ENCODE measurements at regions not wholly inside any gene's neighbourhood (a gene's known extent, or its start where the extent isn't known, plus 50 kb on each side); places are given as distances from the start of the nearest gene placed in this dataset.
A peak's percentile ranks its signal among the peaks of the same experiment; 100 is the strongest.

DNA sequence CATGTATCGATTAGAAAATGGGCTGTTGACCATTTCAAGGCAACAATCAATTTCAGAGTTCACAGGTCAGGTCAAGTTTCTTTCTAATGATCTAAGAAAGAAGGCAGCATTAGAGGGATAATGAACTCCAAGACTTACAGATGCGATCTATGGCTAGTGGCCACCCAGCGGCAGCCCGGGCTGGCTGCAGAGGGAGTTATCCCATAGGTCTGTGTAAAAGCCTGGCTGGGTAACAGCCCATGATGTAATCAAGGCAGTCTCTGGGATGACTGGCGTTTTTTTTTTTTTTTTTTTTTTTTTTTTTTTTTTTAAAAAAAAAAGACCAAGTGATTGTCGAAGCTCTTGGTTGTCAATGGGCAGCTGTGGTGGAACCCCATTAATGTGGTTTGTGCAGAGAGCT is 171.1 kb upstream of the SKOR2 start:
- no peak for DNase-seq (ENCODE audit: low spot score)
- WGBS (ENCODE audit: low lambda C conversion rate), result 18% methylated on average over 6 of the region's 6 CpGs
- H3K27me3 ChIP-seq (ENCODE audit: control insufficient read depth in 1 of 2, insufficient read depth in 2 of 2, low read length in 2 of 2), result no peaks in the 10 kb centered on the region
- H3K9me3 ChIP-seq (ENCODE audit: low read length), result no peaks in the 10 kb centered on the region
- ChIA-PET CTCF (ENCODE audit: low intra/inter-chr PET ratio, low total read pairs) (no interaction called here), POLR2A (no interaction called here)
- H3K4me1 ChIP-seq (ENCODE audit: insufficient read depth, low read length), result no peaks in the 10 kb centered on the region
- H3K27ac ChIP-seq (ENCODE audit: extremely low read length, insufficient read depth, low read length), result no peak overlapping the region
- no peak overlapping the region for H3K4me2 ChIP-seq (ENCODE audit: low read depth, low read length)
- H4K20me1 ChIP-seq (ENCODE audit: insufficient read depth, low read length), result no peaks in the 10 kb centered on the region
- H3K36me3 ChIP-seq (replicated peaks in 1 of 2; ENCODE audit: control insufficient read depth in 1 of 2, insufficient read depth in 2 of 2, low read length in 2 of 2), result no peaks in the 10 kb centered on the region
- in situ Hi-C loops (cut with HindIII; ENCODE audit: extremely low pct_ligation_motif_present, low pct_unique_long_range_greater_than_20kb) (no loop called here), intact Hi-C loops (cut with micrococcal nuclease; ENCODE audit: unreplicated experiment) (no loop called here)
- H3K79me2 ChIP-seq (ENCODE audit: insufficient read depth, low read length), result no peaks in the 10 kb centered on the region
- ATAC-seq, result peak; percentile 62
- no peak overlapping the region for H3K9ac ChIP-seq (ENCODE audit: insufficient read depth, low read depth, low read length)
- FAIRE-seq, result no peak
- no TSS peak for BruUV-seq (replicated peaks)
- no peak overlapping the region for H3K4me3 ChIP-seq (replicated peaks in 1 of 3; ENCODE audit: insufficient read depth in 1 of 3, low read depth in 2 of 3, low read length in 3 of 3)
- H2AFZ ChIP-seq (ENCODE audit: low read length), result no peak overlapping the region
- no peak for TF ChIP-seq HNRNPK (IDR thresholded peaks at IDR 0.05; ENCODE audit: low read depth, low read length, poor library complexity, severe bottlenecking)
- no peak for TF ChIP-seq ZNF280B (CRISPR knock-in tag; IDR thresholded peaks at IDR 0.05; ENCODE audit: borderline replicate concordance)
- no peak for TF ChIP-seq TARDBP (CRISPR knock-in tag; IDR thresholded peaks at IDR 0.05)
- TF ChIP-seq PATZ1 (CRISPR knock-in tag; IDR thresholded peaks at IDR 0.05), result no peak
- TF ChIP-seq JDP2 (CRISPR knock-in tag; IDR thresholded peaks at IDR 0.05; ENCODE audit: borderline replicate concordance), result no peak
- no peak for TF ChIP-seq SIN3B (IDR thresholded peaks at IDR 0.05; ENCODE audit: low read length)
- no peak for TF ChIP-seq TBX3 (IDR thresholded peaks at IDR 0.05; ENCODE audit: borderline replicate concordance)
- no peak for TF ChIP-seq ZNF136 (CRISPR knock-in tag; IDR thresholded peaks at IDR 0.05; ENCODE audit: low read depth)
- no peak for TF ChIP-seq MYPOP (CRISPR knock-in tag; IDR thresholded peaks at IDR 0.05)
- no peak for TF ChIP-seq AGO1 (IDR thresholded peaks at IDR 0.05; ENCODE audit: low read depth, low read length, poor library complexity, severe bottlenecking)
- TF ChIP-seq ZNF260 (CRISPR knock-in tag; IDR thresholded peaks at IDR 0.05; ENCODE audit: borderline replicate concordance, low read depth), result no peak
